NCI-H2196 (cell line): ENCODE measurements at regions not wholly inside any gene's neighbourhood (a gene's known extent, or its start where the extent isn't known, plus 50 kb on each side); places are given as distances from the start of the nearest gene placed in this dataset.

Source experiments
- DNase-seq: peaks from one replicate; lab custom pipeline; 2025; ENCODE audit not compliant: unreplicated experiment; lab: John Stamatoyannopoulos, UW

GRCh38 chr2:52961403-52961802 is 806.2 kb upstream of the CHAC2 start:
- no peak for DNase-seq

GRCh38 chr2:52960881-52961280 is 806.7 kb upstream of the CHAC2 start:
- DNase-seq, result no peak

GRCh38 chr2:52959801-52960200 is 807.8 kb upstream of the CHAC2 start:
- no peak for DNase-seq

- no peak for DNase-seq
Observed at GRCh38 chr2:52956766-52957165, 810.8 kb upstream of the CHAC2 start.

- DNase-seq, result no peak
Observed at GRCh38 chr2:52956118-52956517, 811.5 kb upstream of the CHAC2 start.

- DNase-seq, result no peak
Observed at GRCh38 chr2:52955079-52955478, 812.5 kb upstream of the CHAC2 start.

- no peak for DNase-seq
Observed at GRCh38 chr2:52940101-52940500, 827.5 kb upstream of the CHAC2 start.

GRCh38 chr2:52939250-52939649 is 828.4 kb upstream of the CHAC2 start:
- no peak for DNase-seq

GRCh38 chr2:52936029-52936428 is 831.6 kb upstream of the CHAC2 start:
- DNase-seq, result no peak

- DNase-seq, result no peak
Observed at GRCh38 chr2:52934920-52935640, 832.5 kb upstream of the CHAC2 start.

- DNase-seq, result no peak
Observed at GRCh38 chr2:52934323-52934898, 833.2 kb upstream of the CHAC2 start.

GRCh38 chr2:52933878-52934277 is 833.7 kb upstream of the CHAC2 start:
- no peak for DNase-seq

GRCh38 chr2:52931660-52932059 is 835.9 kb upstream of the CHAC2 start:
- DNase-seq, result no peak

- DNase-seq, result no peak
Observed at GRCh38 chr2:52929412-52929811, 838.2 kb upstream of the CHAC2 start.

GRCh38 chr2:52919673-52920072 is 847.9 kb upstream of the CHAC2 start:
- no peak for DNase-seq

- DNase-seq, result no peak
Observed at GRCh38 chr2:52918551-52918950, 849.1 kb upstream of the CHAC2 start.

GRCh38 chr2:52916981-52917380 is 850.6 kb upstream of the CHAC2 start:
- DNase-seq, result no peak

- no peak for DNase-seq
Observed at GRCh38 chr2:52904355-52904891, 863.2 kb upstream of the CHAC2 start.

- DNase-seq, result no peak
Observed at GRCh38 chr2:52897511-52898044, 870.0 kb upstream of the CHAC2 start.

- no peak for DNase-seq
Observed at GRCh38 chr2:52895726-52896340, 871.8 kb upstream of the CHAC2 start.

GRCh38 chr2:52886556-52886955 is 881.0 kb upstream of the CHAC2 start:
- no peak for DNase-seq

- no peak for DNase-seq
Observed at GRCh38 chr2:52884761-52885352, 882.7 kb upstream of the CHAC2 start.
